ENCODE measurements at regions not wholly inside any gene's neighbourhood (a gene's known extent, or its start where the extent isn't known, plus 50 kb on each side); places are given as distances from the start of the nearest gene placed in this dataset.

DNA sequence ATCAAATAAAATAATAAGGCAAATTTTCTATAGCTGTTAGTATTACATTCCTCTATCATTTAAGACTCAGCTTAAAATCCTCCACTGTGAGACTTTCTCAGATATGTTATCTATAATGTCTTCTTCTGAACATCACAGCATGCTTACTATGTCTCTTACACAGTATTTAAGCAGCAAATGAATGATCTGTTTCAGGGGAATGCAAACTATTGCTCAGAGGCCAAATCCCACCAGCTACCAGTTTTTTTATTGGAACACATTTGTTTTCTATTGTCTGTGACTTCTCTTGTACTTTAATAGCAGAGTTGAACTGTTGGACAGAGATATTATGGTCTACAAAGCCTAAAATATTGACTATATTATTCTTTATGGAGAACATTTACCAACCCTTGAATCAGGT lies 59.6 kb downstream of the C3orf38 start:
- Histone ChIP-seq H3K4me1 (replicated peaks) (no peaks in the 10 kb centered on the region), H3K4me3 (no peak overlapping the region)

DNA sequence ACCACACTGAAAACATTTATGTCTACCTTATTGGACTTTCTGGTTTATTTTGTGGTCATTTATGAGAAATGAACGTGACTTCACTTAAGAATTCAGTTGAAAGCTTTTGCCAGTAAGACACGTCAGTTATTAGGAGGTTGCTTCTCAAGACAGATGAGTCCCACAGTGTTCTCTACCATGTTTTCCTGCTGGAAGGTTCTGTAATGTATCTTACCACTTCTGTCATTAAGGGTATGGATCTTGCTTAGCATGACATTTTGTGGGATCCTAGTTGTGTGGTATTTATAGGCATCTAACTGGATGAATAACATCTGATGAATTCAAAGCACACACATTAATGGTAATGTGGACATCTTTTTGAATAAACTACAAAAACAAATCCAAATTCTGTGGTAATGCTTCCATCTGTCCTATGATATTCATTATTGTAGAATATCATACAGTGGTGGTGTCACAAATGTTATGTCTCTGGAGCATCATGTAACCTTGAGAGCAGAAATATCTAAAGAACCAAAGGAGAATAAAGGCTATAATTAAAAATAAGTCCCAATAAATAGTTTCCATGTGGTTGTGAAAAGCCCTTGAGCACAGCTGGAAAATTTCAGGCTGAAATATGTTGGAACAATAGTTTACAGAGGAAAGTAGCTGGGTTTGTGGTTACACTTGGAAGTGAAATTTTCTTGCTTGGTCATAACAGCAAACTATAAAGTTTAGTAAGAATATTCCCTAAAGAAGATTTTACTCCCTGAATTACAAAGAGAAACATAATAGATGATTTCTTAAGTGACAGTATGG lies 61.5 kb downstream of the C3orf38 start:
- intact Hi-C loops (cut with DNase I): loop anchor here (10.0 kb wide), 2 partner anchors 904 to 1644 kb away; no protein-coding TSS in a partner anchor
- WGBS: 55% methylated on average over 2 of the region's 2 CpGs
- no peaks in the 10 kb centered on the region for H3K27me3 ChIP-seq (replicated peaks; ENCODE audit: insufficient read depth)
- H3K4me3 ChIP-seq: no peak overlapping the region
- H3K36me3 ChIP-seq: no peaks in the 10 kb centered on the region
- no peaks in the 10 kb centered on the region for H3K9me3 ChIP-seq
- DNase-seq (ENCODE audit: low spot score): no peak
- H3K27ac ChIP-seq: no peak overlapping the region
- no peaks in the 10 kb centered on the region for H3K4me1 ChIP-seq (replicated peaks)
- TF ChIP-seq POLR2AphosphoS5 (IDR thresholded peaks at IDR 0.05): no peak
- TF ChIP-seq POLR2A (IDR thresholded peaks at IDR 0.05): no peak
- TF ChIP-seq, protein P1, sequence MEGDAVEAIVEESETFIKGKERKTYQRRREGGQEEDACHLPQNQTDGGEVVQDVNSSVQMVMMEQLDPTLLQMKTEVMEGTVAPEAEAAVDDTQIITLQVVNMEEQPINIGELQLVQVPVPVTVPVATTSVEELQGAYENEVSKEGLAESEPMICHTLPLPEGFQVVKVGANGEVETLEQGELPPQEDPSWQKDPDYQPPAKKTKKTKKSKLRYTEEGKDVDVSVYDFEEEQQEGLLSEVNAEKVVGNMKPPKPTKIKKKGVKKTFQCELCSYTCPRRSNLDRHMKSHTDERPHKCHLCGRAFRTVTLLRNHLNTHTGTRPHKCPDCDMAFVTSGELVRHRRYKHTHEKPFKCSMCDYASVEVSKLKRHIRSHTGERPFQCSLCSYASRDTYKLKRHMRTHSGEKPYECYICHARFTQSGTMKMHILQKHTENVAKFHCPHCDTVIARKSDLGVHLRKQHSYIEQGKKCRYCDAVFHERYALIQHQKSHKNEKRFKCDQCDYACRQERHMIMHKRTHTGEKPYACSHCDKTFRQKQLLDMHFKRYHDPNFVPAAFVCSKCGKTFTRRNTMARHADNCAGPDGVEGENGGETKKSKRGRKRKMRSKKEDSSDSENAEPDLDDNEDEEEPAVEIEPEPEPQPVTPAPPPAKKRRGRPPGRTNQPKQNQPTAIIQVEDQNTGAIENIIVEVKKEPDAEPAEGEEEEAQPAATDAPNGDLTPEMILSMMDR (IDR thresholded peaks at IDR 0.05): no peak

More for the DNA sequence above, 59.6 kb downstream of the C3orf38 start:
- DNase-seq (ENCODE audit: low spot score): no peak
- TF ChIP-seq, protein P1 (IDR thresholded peaks at IDR 0.05): no peak
- no peak for TF ChIP-seq POLR2AphosphoS5 (IDR thresholded peaks at IDR 0.05)
- no peak for TF ChIP-seq POLR2A (IDR thresholded peaks at IDR 0.05)
- Histone ChIP-seq H3K36me3 (no peaks in the 10 kb centered on the region), H3K9me3 (no peaks in the 10 kb centered on the region), H3K27ac (no peak overlapping the region), H3K27me3 (replicated peaks; ENCODE audit: insufficient read depth) (no peaks in the 10 kb centered on the region)
- intact Hi-C loops (cut with DNase I): loop anchor here (10.0 kb wide), 1 partner anchor 1975 kb away; no protein-coding TSS in a partner anchor

DNA sequence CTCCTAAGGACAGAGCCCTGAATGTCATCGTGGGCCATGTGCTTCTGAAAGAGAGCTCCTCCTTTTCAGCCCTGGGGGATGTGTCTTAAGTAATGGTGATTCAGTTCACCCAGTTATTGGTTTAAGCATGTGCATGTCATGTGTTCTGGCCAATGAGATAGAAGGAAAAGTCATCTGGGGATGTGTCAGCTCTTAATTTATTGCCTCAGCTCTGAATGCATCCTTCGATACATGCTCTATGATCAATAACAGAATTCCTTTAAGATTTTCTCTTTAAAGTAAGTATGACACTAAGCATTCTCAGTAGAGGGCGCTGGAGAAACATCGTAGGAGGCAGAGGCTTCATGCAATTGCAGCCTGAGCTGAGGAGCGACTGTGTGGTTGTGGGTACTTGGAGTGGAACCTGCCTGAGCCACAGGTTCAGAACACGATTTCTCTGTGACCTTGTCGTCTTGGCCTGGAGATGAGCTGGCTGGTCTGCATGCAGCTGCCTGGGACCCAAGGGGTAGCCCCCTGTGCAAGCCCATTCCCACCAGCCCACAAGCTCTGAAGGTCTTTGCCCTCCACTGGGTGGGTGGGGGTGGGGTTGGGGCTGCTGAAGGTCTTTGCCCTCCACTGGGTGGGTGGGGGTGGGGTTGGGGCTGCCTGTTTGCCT lies 69.5 kb downstream of the C3orf38 start:
- Histone ChIP-seq H3K4me1 (replicated peaks) (no peaks in the 10 kb centered on the region), H3K4me3 (no peak overlapping the region), H3K27me3 (replicated peaks; ENCODE audit: insufficient read depth) (no peaks in the 10 kb centered on the region), H3K27ac (no peak overlapping the region), H3K9me3 (no peaks in the 10 kb centered on the region), H3K36me3 (no peaks in the 10 kb centered on the region)
- no peak for DNase-seq (ENCODE audit: low spot score)
- intact Hi-C loops (cut with DNase I): loop anchor here (10.0 kb wide), 2 partner anchors 896 to 1636 kb away; no protein-coding TSS in a partner anchor
- TF ChIP-seq POLR2A (IDR thresholded peaks at IDR 0.05): no peak
- TF ChIP-seq, protein P1 (IDR thresholded peaks at IDR 0.05): peak in 2 of 4 experiments; percentile 19 to 24
- no peak for TF ChIP-seq POLR2AphosphoS5 (IDR thresholded peaks at IDR 0.05)
- WGBS: 13% methylated on average over 7 of the region's 7 CpGs

- H3K4me1 ChIP-seq (replicated peaks): no peaks in the 10 kb centered on the region
- H3K36me3 ChIP-seq: no peaks in the 10 kb centered on the region
- intact Hi-C loops (cut with DNase I): no loop called here
- no peak overlapping the region for H3K4me3 ChIP-seq
- H3K9me3 ChIP-seq: no peaks in the 10 kb centered on the region
- TF ChIP-seq, protein P1 (IDR thresholded peaks at IDR 0.05): no peak
- no peak for TF ChIP-seq POLR2A (IDR thresholded peaks at IDR 0.05)
- TF ChIP-seq POLR2AphosphoS5 (IDR thresholded peaks at IDR 0.05): no peak
- no peaks in the 10 kb centered on the region for H3K27me3 ChIP-seq (replicated peaks; ENCODE audit: insufficient read depth)
- WGBS: 83% methylated on average over 4 of the region's 4 CpGs
- DNase-seq (ENCODE audit: low spot score): no peak
- H3K27ac ChIP-seq: no peak overlapping the region
Observed at GRCh38 chr3:88220126-88220525, 70.4 kb downstream of the C3orf38 start.

All from prostate gland (tissue), 2 donors.